ENCODE measurements at regions not wholly inside any gene's neighbourhood (a gene's known extent, or its start where the extent isn't known, plus 50 kb on each side); places are given as distances from the start of the nearest gene placed in this dataset.

DNA sequence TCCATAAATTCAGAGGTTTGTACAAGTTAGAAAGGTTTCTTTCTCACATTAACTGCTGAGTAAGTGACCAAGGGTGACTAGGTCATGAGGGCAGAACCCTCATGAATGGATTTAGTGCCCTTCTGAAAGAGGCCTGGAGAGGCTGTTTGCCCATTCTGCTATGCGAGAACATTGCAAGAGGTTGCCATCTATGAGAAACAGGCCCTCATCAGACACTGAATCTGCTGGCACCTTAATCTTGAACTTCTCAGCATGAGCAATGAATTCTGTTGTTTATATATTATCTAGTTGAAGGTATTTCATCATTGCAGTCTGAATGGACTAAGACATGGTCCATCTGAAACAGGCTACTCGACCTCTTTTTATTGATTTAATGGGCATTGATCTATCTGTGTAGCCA, 96.2 kb upstream of the GPRIN3 start:
- no peaks in the 10 kb centered on the region for H3K9me3 ChIP-seq
- no peak overlapping the region for H3K4me3 ChIP-seq
- no peak for TF ChIP-seq CTCF (IDR thresholded peaks at IDR 0.05)
- no peaks in the 10 kb centered on the region for H3K27me3 ChIP-seq
- ATAC-seq (no peak), DNase-seq (no peak)
- H3K27ac ChIP-seq: no peak overlapping the region
- H3K36me3 ChIP-seq: no peaks in the 10 kb centered on the region
- intact Hi-C loops (cut with DNase I): no loop called here
- H3K4me1 ChIP-seq: no peaks in the 10 kb centered on the region

DNA sequence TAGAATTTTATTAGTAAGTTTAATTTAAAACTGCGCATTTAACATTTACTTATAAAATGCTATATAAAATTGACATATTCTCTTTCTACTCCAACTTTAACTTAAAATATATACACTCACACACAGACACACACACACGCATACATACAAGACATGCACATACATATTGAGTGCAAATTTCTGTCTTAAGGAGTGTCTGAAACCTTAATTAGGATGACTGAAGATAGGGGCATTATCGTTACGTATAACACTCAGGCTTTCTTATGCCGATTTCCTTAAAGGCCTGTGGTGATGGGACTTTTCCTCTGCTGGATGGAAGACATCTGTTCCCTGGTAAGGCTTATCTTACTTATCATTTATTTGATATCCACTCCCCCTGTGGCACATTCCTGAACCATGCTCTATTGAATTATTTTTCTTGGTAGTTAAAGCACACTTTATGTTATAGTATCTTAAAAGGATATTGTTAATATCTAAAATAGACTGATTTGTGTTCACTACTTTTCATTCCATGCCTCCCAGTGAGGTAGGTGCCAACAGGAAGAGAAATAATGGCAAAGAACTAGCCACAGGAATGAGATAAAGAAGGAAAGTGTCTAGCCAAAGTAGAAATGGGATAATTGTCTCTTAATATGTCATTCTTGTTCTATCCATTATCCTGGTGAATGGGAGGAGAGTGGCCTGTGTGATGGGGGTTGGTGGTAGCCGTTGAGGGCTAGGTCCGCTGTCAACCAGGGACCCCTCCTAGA, 92.9 kb upstream of the GPRIN3 start:
- Histone ChIP-seq H3K9me3 (no peaks in the 10 kb centered on the region), H3K27ac (no peak overlapping the region), H3K4me1 (no peaks in the 10 kb centered on the region), H3K27me3 (no peaks in the 10 kb centered on the region), H3K4me3 (no peak overlapping the region), H3K36me3 (no peaks in the 10 kb centered on the region)
- no peak for DNase-seq
- no peak for TF ChIP-seq CTCF (IDR thresholded peaks at IDR 0.05)
- intact Hi-C loops (cut with DNase I): no loop called here
- no peak for ATAC-seq

DNA sequence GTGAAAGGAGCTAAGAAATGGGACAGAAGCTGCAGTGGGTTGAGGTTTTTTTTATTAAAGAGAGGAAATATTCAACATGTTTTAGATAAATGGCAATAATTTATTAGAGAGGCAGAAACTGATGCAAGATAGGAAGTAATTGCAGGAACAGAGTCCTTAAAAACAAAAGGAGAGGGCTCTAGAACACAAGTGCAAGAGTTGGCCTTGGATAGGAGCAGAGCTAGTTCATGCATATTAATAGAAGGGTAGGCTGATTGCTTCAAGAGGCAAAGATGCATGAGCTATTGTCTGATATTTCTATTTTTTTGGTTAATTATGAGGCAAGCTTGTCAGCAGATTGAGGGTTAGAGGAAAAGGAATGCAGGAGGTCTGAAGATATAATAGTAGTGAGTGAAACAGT, 91.0 kb upstream of the GPRIN3 start:
- no peak for ATAC-seq
- H3K9me3 ChIP-seq: no peaks in the 10 kb centered on the region
- H3K4me1 ChIP-seq: no peaks in the 10 kb centered on the region
- no peak overlapping the region for H3K4me3 ChIP-seq
- no peak for DNase-seq
- TF ChIP-seq CTCF (IDR thresholded peaks at IDR 0.05): no peak
- H3K36me3 ChIP-seq: no peaks in the 10 kb centered on the region
- no peaks in the 10 kb centered on the region for H3K27me3 ChIP-seq
- no peak overlapping the region for H3K27ac ChIP-seq
- intact Hi-C loops (cut with DNase I): no loop called here

- H3K4me1 ChIP-seq: no peaks in the 10 kb centered on the region
- intact Hi-C loops (cut with DNase I): no loop called here
- no peaks in the 10 kb centered on the region for H3K36me3 ChIP-seq
- no peak for DNase-seq
- ATAC-seq: no peak
- TF ChIP-seq CTCF (IDR thresholded peaks at IDR 0.05): no peak
- H3K4me3 ChIP-seq: no peak overlapping the region
- H3K27ac ChIP-seq: no peak overlapping the region
- H3K27me3 ChIP-seq: no peaks in the 10 kb centered on the region
- no peaks in the 10 kb centered on the region for H3K9me3 ChIP-seq
Observed at GRCh38 chr4:89398146-89398545, 90.5 kb upstream of the GPRIN3 start.

- TF ChIP-seq CTCF (IDR thresholded peaks at IDR 0.05): no peak
- H3K4me3 ChIP-seq: no peak overlapping the region
- intact Hi-C loops (cut with DNase I): no loop called here
- ATAC-seq (no peak), DNase-seq (no peak)
- no peak overlapping the region for H3K27ac ChIP-seq
- no peaks in the 10 kb centered on the region for H3K36me3 ChIP-seq
- H3K9me3 ChIP-seq: no peaks in the 10 kb centered on the region
- H3K4me1 ChIP-seq: no peaks in the 10 kb centered on the region
- no peaks in the 10 kb centered on the region for H3K27me3 ChIP-seq
Observed at GRCh38 chr4:89397441-89397840, 89.8 kb upstream of the GPRIN3 start.

Measured in left lung (tissue), 4 donors.